HG03025 (cell line): ENCODE measurements at regions not wholly inside any gene's neighbourhood (a gene's known extent, or its start where the extent isn't known, plus 50 kb on each side); places are given as distances from the start of the nearest gene placed in this dataset.
"Not testable (repeated sequence)": the region's sequence is repeated elsewhere in the genome, so short reads cannot be mapped to it uniquely, and the experiment has no call there.

Source experiments
- ATAC-seq: cut with Tn5 transposase; IDR thresholded peaks from one replicate; pipeline ENCODE4 v1.9.1; 2021; ENCODE audit warnings: mild to moderate bottlenecking, moderate library complexity; ENCODE audit not compliant: unreplicated experiment, low FRiP score

DNA sequence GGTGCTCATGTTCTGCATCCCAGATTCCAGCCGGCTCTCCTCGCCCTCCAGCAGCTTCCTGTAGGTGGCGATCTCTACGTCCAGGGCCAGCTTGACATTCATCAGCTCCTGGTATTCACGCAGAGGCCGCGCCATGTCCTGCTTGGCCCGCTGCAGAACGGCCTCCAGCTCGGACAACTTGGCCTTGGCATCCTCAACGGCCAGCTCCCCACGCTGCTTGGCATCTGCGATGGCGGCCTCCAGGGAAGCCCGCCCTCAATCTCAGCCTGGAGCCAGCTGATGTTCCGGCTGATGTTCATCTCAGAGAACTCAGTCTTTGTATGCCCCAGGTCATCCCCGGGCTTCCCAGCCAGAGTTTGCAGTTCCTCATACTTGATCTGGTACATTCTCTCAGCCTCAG, 431.8 kb upstream of the DIPK2B start:
- no peak for ATAC-seq

DNA sequence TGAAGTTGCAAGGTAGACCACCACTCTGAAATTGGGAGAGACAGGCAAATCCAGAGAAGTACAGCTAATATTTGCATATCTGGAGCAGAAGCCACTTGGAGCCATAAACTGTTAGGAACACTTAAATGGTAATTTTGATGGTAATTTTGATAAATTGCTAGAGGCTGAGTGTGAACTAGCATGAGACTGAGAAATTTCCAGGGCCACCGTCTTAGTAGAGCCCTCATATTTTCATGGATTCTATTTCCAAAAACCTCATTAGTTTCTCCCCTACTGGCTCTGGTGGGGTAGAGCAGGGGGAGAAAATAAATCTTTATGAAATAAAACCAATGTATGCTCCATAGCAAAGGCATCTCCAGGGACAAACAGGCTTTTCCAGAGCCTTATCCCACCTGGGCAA, 429.4 kb upstream of the DIPK2B start:
- no peak for ATAC-seq

DNA sequence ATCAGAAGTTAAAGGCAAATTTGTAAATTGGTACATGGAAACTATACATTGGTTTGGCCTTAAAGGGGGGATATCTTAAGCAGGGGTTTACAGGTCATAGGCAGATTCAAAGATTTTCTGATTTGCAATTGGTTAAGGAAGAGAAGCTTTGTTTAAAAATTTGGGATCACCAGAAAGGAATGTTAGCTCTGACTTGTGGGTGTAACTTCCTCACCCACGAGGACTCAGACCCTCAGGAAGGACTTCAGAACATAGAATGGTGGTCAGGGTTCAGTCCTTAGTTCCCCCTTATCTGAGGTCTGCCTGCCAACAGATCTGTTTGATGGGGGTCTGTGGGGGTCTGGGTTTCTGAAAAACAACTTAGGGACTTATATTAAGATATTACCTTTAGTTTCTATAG, 427.4 kb upstream of the DIPK2B start:
- no peak for ATAC-seq

DNA sequence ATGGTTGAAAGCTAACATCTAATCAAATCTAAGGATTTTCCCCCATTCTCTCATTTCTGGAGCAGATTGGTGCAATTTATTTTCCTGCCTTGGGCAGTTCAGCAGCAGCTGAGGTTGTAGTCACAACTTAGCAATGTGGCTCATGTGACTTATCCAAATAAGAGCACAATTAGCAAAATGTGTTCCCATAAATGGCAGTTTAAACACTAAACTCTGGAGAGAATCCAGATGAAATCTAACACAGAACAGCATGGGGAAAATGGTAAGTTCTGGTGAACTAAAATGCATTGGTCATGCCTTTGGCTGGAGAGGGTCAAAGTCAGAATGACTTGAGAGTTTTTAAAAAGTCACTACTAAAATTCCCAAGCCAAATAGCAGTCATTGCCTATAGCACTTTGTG, 422.6 kb upstream of the DIPK2B start:
- ATAC-seq, result no peak

DNA sequence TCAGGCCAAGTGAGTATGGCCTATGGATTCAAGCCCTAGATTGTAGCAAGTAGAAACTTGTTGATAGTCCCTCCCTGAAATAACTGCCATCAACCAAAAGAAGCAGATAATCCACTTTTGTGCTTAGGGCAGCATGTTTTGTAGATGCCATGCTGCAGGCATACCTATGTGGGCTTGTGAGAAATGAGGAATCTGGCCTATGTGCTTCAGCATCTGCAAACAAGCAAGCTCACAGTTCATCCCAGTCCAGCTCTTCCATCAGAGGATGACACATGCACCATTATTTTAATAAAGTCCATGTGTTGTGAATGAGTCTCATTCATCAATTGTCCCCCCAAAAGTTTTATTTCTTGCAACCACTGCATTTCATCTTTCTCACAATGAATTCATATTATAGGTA, 421.9 kb upstream of the DIPK2B start:
- no peak for ATAC-seq

DNA sequence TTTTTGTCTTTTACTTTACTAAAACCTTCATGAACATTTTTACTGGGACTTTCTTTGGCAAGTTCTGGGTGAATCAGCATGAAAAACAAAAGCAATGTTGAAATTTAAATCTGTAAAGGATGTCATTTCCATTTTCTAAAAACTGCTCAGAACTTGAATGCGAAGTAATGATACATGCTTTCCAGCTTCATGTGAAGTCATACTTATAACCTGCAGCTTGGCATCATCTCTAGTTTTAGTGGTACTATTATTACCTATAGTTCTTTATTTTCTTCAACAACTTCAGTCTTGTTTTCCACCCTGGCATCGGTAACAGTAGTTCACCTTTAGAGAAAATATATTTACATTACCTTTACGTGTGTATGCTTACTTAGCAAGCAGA, 421.4 kb upstream of the DIPK2B start:
- ATAC-seq, result no peak

DNA sequence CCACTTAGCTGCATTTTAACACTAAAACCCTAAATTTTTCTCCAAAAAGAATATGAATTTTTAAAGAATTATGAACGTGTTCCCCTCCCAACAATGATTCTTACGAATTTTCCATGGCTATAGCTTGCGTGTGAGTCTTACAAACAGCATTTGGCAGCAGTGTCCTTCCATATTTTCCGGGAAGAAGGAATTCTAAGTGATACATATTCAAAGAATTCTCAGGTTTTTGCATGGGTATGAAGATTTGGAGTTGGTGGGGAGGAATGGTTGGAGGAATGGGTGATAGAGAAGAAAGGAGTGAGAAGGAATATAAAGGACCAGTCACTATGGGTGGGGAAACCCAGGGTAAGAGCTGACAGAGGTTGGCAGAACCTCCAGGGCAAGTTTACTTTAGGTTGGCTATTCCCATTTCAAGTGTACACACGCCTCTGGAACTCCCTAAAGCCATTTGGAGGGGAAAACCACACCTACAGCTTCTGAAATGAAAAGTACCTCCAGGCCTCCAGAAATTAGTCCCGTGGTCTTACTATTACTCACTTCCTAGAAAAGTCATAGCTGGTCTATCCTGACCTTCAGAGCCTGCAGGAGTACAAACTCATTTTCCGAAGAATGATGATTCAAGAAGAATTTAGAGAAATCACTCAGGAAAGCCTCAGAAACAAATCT, 420.8 kb upstream of the DIPK2B start:
- ATAC-seq, result no peak

DNA sequence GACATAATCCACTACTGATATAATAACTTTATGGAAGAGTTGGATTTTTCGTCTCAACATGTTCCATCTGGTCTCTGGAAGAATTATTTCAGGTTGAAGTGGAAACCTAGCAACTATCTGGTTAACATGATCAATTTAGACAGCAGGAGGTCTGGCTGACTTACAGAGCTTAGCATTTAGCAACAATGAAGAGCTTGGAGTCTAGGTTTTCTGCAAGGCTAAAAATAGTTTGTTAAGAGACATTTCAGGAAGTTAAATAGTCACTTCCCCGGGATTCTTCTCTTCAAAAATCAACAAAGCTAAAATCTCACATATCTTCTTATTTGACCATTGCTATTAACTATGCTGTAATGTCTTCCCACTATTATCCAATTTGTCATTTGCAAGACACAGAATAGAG, 418.6 kb upstream of the DIPK2B start:
- ATAC-seq, result no peak

DNA sequence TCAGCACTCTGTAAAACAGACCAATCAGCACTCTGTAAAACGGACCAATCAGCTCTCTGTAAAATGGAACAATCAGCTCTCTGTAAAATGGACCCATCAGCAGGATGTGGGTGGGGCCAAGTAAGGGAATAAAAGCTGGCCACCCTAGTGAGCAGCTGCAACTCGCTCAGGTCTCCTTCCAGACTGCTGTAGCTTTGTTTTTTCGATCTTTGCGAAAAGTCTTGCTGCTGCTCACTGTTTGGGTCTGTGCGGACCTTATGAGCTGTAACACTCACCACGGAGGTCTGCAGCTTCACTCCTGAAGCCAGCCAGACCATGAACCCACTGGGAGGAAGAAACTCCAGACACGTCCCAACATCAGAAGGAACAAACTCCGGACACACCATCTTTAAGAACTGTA, 414.9 kb upstream of the DIPK2B start:
- ATAC-seq, result not testable (repeated sequence)

DNA sequence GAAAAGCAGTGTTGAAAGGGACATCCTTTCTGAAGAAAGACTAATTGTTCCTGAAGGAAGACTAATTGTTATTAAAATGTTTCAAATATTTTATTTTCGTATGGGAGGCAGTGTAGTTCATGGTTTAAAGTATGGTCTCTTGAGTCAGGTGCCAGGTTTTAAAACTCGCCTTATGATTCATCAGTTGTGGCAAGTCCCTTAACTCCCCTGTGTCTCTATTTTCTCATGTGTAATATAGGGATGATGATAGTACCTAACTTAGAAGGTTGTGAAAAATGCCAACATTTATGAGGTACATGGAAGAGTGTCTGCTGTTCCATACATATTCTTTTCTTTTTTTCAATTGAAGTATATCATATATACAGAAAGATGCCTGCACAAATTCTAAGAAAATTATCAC, 414.2 kb upstream of the DIPK2B start:
- no peak for ATAC-seq

DNA sequence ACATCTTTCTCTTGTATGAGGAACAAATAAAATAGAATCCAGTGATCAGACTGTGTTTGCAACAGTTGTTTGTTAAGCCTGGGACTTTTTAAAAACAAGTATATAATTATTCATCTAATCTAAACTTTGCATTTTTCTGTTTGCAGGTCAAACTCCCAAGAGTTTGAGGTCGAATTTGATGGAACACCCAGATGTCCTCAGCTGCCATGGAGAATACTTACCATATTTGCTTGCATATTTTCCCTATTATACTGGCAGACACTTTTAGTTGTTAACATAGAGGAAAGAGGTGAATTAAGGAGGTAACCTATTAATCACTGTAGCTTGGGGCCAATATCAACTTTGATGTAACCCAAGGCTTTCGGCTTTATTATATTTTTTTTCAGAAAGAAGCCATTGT, 401.5 kb upstream of the DIPK2B start:
- ATAC-seq, result no peak

DNA sequence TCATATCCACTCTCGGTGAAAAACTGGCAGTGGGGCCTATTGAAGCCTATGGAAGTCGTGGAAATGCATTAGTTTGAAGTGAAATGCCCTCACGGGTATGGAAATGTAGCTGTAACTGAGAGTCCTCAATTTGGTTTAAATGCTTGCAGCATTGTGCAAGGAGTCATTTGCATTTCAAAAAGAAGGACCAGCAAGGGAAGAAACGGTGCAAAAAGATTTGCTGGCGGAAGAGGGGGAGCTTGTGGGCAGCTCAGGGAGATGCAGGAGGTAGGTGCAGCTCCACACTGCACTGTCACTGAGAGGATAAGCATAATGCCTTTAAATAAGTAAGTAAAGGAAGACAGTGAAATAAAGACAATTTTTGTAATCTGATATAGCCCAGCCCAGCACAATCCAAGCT, 400.4 kb upstream of the DIPK2B start:
- no peak for ATAC-seq

DNA sequence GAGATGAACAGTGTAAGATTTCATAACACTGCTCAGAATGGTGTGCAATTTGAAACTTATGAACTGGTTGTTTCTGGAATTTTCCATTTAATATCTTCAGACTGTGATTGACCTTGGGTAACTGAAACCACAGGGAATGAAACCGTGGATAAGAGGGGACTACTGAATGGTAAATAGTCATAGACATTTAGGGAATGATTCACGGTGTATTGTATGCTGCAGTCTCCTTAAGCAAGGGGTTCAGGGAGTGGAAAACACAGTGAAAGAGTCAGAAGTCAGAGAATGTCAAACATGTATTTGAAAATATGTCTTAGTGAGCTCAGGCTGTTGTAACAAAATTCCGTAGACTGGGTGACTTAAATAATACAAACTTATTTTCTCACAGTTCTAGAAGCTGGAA, 398.2 kb upstream of the DIPK2B start:
- ATAC-seq, result no peak

DNA sequence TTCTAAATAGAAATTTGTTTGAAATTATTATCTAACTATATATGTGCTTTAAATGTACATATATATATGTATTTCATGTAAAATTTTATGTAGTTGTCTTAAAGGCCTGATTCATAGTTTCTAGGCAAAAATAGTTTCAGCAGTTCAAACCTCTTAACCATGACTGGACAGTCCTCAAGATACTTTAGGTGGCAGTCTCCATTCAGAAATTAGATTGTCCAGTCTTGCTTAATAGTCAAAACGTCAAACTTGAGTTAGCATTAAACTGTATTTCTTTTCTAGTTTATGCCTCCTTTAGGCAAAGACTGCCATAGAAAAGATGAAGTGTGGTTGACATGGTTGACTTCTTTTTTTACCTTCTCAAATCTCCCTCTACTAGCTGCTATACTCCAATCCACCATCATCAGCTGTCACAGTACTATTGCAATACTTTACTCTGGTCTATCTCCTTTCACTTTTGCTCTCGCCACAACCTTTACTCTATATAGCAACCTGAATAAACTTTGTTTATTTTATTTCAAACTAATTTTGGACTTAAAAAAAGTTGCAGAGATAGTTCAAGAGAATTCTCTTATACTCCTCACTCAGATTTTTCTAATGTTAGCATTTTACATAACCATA, 395.6 kb upstream of the DIPK2B start:
- ATAC-seq, result no peak

DNA sequence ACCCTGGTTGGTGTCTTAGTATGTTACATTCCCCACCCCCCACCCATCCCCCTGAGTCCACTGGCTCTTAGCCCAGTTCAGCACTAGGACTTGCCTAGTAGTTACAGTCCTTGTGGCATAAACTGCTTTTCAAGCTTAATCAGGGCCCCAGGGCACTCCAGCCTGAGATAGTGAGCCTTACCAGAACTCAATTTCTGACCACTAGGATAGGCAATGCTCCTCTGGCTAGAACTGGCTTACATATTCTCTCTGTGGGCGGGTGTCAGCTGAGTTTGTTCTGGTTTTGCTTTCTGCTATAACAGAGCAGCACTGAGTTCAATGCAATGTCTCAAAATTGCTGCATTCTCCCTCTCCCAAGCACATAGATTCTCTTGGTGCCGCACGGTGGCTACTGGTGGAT, 391.4 kb upstream of the DIPK2B start:
- ATAC-seq, result no peak

DNA sequence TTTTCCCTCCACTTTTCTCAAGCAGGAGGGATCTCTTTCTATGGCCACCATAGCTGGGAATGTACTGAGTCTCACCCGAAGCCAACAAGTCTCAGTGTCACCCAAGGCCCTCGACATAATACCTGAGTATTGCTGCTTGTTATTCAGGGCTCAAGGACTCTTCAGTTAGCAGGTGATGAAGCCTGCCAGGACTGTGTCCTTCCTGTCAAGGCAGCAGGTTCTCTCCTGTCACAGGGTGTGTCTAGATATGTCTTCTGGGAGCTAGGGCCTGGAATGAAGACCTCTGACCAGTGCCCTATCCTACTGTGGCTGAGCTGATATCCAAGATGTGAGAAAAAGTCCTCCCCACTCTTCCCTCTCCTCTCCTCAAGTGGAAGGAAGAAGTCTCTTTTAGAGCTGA, 391.0 kb upstream of the DIPK2B start:
- no peak for ATAC-seq

DNA sequence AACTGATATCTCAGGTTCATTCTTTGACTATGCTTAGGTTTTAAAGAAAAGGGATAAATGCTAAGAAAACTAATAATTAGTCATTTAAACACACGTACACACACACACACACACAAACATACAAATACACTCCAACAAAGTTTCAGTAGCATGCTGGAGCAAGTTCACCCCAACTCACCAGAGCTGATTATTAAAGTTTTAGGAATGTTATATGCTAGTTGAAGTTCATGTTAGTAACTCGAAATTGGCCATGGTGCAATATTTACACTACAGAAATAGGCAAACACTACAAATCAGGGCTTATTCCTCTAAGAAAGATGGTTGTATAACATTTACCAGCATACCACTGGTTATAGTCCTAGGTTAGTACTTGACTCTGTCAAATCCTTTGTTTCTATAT, 384.0 kb upstream of the DIPK2B start:
- ATAC-seq, result no peak

DNA sequence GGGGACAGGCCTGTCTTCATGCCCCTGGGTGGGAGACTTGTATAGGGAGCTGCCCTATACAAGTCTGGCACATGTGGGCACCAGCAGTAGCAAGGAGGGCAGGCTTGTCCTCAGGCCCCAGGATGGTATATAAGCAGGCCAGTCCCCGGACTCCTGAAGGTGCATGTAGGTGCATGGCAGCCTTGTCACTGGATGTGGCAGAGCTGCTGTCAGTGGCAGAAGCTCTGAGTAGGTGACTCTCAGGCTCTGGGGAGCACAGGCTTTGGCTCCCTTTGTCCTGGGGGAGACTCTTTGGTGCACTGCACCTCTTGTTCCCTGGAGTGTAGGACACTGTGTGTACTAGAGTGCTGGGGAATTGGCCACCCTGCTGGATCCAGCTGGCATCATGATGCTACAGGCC, 376.7 kb upstream of the DIPK2B start:
- ATAC-seq, result no peak

DNA sequence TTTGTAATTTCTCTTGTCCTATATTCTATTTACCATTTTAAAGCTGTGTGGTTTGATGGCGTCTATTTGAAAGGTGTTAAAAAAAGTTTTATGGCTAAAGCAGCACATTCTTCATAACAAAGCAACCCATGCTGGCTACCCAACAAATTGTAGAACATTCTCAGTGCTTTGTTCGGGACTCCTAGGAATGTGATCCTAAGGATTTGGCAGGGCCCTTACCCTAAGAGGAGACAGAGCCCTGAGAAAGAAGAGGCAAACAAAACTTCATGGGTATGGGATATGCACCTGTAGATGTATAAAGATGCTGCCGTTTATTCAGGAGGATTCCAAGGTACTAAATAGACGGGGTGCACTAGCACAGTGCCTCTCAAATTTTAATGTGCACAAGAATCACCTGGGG, 370.8 kb upstream of the DIPK2B start:
- ATAC-seq, result no peak

DNA sequence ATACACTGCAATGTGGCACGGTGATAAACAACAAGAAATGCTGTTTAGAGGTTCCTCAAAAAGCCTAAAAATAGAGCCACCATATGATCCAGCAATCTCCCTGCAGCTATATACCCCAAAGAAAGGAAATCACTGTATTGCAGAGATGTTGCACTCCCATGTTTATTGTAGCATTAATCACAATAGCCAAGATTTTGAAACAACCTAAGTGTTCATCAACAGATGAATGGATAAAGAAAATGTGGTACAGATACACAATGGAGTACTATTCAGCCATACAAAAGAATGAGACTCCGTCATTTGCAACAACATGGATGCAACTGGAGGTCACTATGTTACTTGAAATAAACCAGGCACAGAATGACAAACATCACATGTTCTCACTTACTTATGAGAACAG, 365.8 kb upstream of the DIPK2B start:
- no peak for ATAC-seq

DNA sequence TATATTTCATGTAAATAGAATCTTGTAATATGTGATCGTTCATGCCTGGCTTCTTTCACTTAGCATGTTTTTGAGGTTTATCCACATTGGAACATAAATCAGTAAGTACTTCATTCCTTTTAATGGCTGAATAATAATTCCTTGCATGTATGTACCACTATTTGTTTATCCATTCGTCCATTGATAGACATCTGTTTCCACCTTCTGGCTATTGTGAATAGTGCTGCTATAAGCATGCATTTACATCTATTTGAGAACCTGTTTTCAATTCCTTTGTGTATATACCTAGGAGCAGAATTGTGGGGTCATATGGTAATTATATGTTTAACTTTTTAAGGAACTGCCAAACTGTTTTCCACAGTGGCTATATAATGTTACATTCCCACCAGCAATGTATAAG, 356.7 kb upstream of the DIPK2B start:
- ATAC-seq, result no peak

DNA sequence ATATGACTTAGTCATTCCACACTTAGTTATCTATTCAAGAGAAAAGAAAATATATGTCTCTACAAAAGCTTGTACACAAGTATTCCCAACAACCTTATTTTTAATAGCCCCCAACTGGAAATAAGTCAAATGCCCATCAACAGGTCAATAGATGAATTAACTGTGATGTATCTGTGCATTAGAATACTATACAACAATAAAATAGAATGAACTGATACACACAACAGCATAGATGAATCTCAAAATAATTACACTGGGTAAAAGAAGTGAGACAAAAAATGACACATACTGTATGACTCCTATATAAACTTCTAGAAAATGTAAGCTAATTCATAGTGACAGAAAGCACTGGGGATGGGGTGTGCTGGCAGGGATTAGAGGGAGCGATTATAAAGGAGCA, 354.1 kb upstream of the DIPK2B start:
- no peak for ATAC-seq

DNA sequence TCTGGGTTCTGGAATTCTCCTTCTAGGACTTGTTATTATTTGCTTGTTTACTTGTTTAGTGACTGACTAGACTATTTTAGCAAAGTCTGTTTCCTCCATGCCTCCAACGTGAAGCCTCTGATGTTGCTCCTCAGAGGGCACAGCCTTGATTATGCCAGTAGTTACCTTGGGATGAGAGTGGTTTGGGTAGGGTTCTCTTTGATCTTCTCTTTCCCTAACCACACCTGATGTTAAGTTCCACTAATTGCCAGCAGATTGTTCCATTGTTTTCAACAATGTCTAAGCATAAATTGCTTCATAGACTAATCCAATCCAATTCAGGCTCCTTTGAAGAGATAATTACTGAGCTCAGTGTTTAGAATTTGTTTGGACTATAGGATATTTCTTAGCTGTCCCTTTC, 352.7 kb upstream of the DIPK2B start:
- no peak for ATAC-seq
